Ascending aorta (tissue), 2 donors: ENCODE measurements at regions not wholly inside any gene's neighbourhood (a gene's known extent, or its start where the extent isn't known, plus 50 kb on each side); places are given as distances from the start of the nearest gene placed in this dataset.

Source experiments
- DNase-seq, 2 donors: peaks; one replicate each; pipeline ENCODE4 v3.0.0-alpha.2; 2019; ENCODE audit warnings: low spot score in 2 of 2
- H3K27ac ChIP-seq, 2 donors: fragments of 200-600 bp; sonication (generic); one replicate each; pipeline ENCODE4 v1.5.1; 2016 to 2017; ENCODE audit warnings: mild to moderate bottlenecking in 1 of 2
- H3K27me3 ChIP-seq: fragments of 200-600 bp; sonication (generic); one replicate; pipeline ENCODE4 v1.5.1; 2017
- H3K36me3 ChIP-seq, 2 donors: fragments of 200-600 bp; sonication (generic); one replicate each; pipeline ENCODE4 v1.5.1; 2016
- H3K4me1 ChIP-seq, 2 donors: fragments of 200-600 bp; sonication (generic); one replicate each; pipeline ENCODE4 v1.5.1; 2016 to 2017; ENCODE audit warnings: mild to moderate bottlenecking in 1 of 2
- H3K4me3 ChIP-seq, 2 donors: fragments of 200-600 bp; sonication (generic); one replicate each; pipeline ENCODE4 v1.5.1; 2016 to 2017; ENCODE audit warnings: mild to moderate bottlenecking in 1 of 2
- H3K9me3 ChIP-seq, 2 donors: fragments of 200-600 bp; sonication (generic); one replicate each; pipeline ENCODE4 v1.5.1; 2016
- intact Hi-C: fragments of 100-400 bp; cut with DNase I; formaldehyde crosslinking; loops from one replicate; pipeline ENCODE4 v1.15.1; 2023
- TF ChIP-seq, protein P1 (sequence below), 3 experiments: fragments of 200-600 bp in 2 of 3; fragments of 450-650 bp in 1 of 3; sonication (generic) in 2 of 3; IDR thresholded peaks; one replicate each; pipeline ENCODE4 v1.5.1; 2016 to 2019; ENCODE audit warnings: antibody characterized with exemption in 3 of 3, mild to moderate bottlenecking in 1 of 3, moderate library complexity in 1 of 3

DNA sequence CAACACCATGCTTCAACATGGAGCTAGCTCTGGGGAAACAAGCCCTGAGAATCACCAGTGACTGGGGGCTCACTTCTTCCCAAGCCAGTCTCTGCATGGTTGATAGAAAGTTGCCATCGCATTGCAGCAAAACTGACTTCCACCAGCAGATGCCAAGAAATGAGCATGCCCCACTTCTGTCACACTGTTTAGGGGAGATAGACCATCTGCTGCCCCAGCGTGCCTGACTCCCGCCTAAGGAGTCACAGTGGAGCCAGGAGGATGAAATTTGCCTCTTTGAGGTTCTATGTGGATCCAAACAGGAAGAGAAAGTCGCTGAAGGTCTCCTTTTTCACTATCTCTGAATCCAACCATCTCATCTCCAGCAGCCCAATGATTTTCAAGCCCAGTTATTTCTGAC, 116.7 kb upstream of the SLIT3 start:
- H3K36me3 ChIP-seq: no peaks in the 10 kb centered on the region
- no peaks in the 10 kb centered on the region for H3K4me1 ChIP-seq
- intact Hi-C loops: no loop called here
- H3K27me3 ChIP-seq: no peaks in the 10 kb centered on the region
- DNase-seq: no peak
- no peak overlapping the region for H3K4me3 ChIP-seq
- TF ChIP-seq, protein P1, sequence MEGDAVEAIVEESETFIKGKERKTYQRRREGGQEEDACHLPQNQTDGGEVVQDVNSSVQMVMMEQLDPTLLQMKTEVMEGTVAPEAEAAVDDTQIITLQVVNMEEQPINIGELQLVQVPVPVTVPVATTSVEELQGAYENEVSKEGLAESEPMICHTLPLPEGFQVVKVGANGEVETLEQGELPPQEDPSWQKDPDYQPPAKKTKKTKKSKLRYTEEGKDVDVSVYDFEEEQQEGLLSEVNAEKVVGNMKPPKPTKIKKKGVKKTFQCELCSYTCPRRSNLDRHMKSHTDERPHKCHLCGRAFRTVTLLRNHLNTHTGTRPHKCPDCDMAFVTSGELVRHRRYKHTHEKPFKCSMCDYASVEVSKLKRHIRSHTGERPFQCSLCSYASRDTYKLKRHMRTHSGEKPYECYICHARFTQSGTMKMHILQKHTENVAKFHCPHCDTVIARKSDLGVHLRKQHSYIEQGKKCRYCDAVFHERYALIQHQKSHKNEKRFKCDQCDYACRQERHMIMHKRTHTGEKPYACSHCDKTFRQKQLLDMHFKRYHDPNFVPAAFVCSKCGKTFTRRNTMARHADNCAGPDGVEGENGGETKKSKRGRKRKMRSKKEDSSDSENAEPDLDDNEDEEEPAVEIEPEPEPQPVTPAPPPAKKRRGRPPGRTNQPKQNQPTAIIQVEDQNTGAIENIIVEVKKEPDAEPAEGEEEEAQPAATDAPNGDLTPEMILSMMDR (IDR thresholded peaks at IDR 0.05): no peak
- no peak overlapping the region for H3K27ac ChIP-seq
- H3K9me3 ChIP-seq: no peaks in the 10 kb centered on the region

GRCh38 chr5:169416583-169417196, 115.8 kb upstream of the SLIT3 start:
- TF ChIP-seq, protein P1 (IDR thresholded peaks at IDR 0.05): no peak
- DNase-seq: peak in 1 of 2 donors; percentile 78
- H3K27ac ChIP-seq: no peak overlapping the region

DNA sequence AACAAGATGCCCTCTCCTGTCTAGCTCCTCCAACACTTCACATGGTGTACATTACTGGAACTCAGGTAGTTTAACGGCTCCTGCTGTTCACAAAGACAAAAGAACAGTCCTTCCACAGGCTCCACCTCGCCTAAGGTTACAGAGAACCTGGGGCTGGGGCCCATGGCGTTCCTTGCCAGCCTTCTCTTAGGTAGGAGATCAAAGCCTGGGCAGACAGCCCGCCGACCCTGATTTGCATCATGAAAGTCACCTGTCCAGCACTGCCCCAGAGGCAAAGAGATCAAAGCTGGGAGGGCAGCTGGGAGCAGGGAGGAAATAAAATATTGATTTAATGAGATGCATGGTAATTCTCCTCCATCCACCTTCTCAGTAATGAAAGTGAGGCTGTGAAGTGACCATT, 115.0 kb upstream of the SLIT3 start:
- no peaks in the 10 kb centered on the region for H3K9me3 ChIP-seq
- H3K4me3 ChIP-seq: no peak overlapping the region
- no peaks in the 10 kb centered on the region for H3K27me3 ChIP-seq
- intact Hi-C loops: no loop called here
- H3K27ac ChIP-seq: no peak overlapping the region
- TF ChIP-seq, protein P1 (IDR thresholded peaks at IDR 0.05): no peak
- no peaks in the 10 kb centered on the region for H3K36me3 ChIP-seq
- DNase-seq: no peak
- H3K4me1 ChIP-seq: no peaks in the 10 kb centered on the region

More at GRCh38 chr5:169416583-169417196, 115.8 kb upstream of the SLIT3 start:
- H3K4me1 ChIP-seq: no peaks in the 10 kb centered on the region
- no peaks in the 10 kb centered on the region for H3K27me3 ChIP-seq
- H3K4me3 ChIP-seq: no peak overlapping the region
- intact Hi-C loops: no loop called here
- H3K36me3 ChIP-seq: no peaks in the 10 kb centered on the region
- H3K9me3 ChIP-seq: no peaks in the 10 kb centered on the region

DNA sequence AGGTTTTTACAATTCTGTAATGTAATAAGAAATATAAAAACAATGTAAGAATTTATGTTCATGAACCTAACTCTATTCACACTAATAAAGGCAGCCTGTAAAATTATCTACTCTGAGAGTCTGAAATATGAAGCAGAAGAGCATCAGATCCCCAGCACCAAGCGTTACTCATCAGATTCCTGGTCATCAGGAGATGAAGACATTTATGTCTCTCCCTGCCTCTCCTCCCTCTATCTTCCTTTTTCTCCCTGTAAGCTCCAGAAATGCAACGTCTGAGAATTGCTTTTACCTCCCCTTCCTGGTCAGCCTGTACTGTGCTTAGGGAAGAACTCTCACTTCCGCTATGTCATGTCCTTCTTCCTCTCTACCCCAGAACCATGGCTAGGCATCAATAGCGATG, 114.4 kb upstream of the SLIT3 start:
- Histone ChIP-seq H3K9me3 (no peaks in the 10 kb centered on the region), H3K4me3 (no peak overlapping the region), H3K27ac (no peak overlapping the region), H3K27me3 (no peaks in the 10 kb centered on the region), H3K36me3 (no peaks in the 10 kb centered on the region), H3K4me1 (no peaks in the 10 kb centered on the region)
- no peak for DNase-seq
- intact Hi-C loops: no loop called here
- TF ChIP-seq, protein P1 (IDR thresholded peaks at IDR 0.05): no peak

DNA sequence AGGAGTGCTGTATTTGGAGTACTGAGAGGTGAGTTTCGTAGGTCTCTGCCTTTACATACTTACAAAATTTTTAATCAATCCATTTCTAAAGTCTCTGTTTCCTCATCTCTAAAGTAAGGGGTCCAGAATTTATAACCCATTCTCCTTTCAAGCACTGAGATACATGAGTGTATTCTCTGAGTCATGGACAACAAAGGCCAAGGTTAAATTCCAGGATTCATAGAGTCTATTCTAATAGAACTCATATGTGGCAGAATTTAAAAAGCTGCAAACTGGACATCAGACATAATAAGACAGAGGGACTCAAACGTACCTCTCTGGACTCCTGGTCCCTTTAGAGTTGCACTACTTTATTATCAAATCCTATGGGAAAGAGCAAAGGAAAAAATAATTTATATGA, 112.5 kb upstream of the SLIT3 start:
- intact Hi-C loops: no loop called here
- no peak for DNase-seq
- TF ChIP-seq, protein P1 (IDR thresholded peaks at IDR 0.05): no peak
- Histone ChIP-seq H3K36me3 (no peaks in the 10 kb centered on the region), H3K9me3 (no peaks in the 10 kb centered on the region), H3K27me3 (no peaks in the 10 kb centered on the region), H3K4me3 (no peak overlapping the region), H3K27ac (no peak overlapping the region), H3K4me1 (no peaks in the 10 kb centered on the region)

GRCh38 chr5:169412831-169413230, 111.9 kb upstream of the SLIT3 start:
- intact Hi-C loops: no loop called here
- no peak overlapping the region for H3K27ac ChIP-seq
- DNase-seq: no peak
- H3K4me3 ChIP-seq: no peak overlapping the region
- no peaks in the 10 kb centered on the region for H3K36me3 ChIP-seq
- H3K4me1 ChIP-seq: no peaks in the 10 kb centered on the region
- no peaks in the 10 kb centered on the region for H3K27me3 ChIP-seq
- TF ChIP-seq, protein P1 (IDR thresholded peaks at IDR 0.05): no peak
- H3K9me3 ChIP-seq: no peaks in the 10 kb centered on the region
